AG08396 (cell line): ENCODE measurements at regions not wholly inside any gene's neighbourhood (a gene's known extent, or its start where the extent isn't known, plus 50 kb on each side); places are given as distances from the start of the nearest gene placed in this dataset.
"Not testable (repeated sequence)": the region's sequence is repeated elsewhere in the genome, so short reads cannot be mapped to it uniquely, and the experiment has no call there.

ENCODE experiments used
- DNase-seq: peaks from one replicate; pipeline ENCODE4 v3.0.0; 2012; ENCODE audit warnings: low spot score, mixed read lengths

GRCh38 chr3:67957268-67957667 is 302.9 kb upstream of the SUCLG2 start:
- DNase-seq: no peak

- DNase-seq: no peak
Observed at GRCh38 chr3:67947808-67948508, 293.5 kb upstream of the SUCLG2 start.

- no peak for DNase-seq
Observed at GRCh38 chr3:67946436-67946835, 292.0 kb upstream of the SUCLG2 start.

- DNase-seq: no peak
Observed at GRCh38 chr3:67943546-67943945, 289.1 kb upstream of the SUCLG2 start.

GRCh38 chr3:67941433-67942030 is 287.1 kb upstream of the SUCLG2 start:
- DNase-seq: no peak

GRCh38 chr3:67940210-67940952 is 286.0 kb upstream of the SUCLG2 start:
- DNase-seq: no peak

GRCh38 chr3:67937498-67938118 is 283.2 kb upstream of the SUCLG2 start:
- no peak for DNase-seq

GRCh38 chr3:67930394-67930793 is 276.0 kb upstream of the SUCLG2 start:
- not testable (repeated sequence) for DNase-seq

- no peak for DNase-seq
Observed at GRCh38 chr3:67923796-67924195, 269.4 kb upstream of the SUCLG2 start.

GRCh38 chr3:67920969-67921368 is 266.6 kb upstream of the SUCLG2 start:
- no peak for DNase-seq

GRCh38 chr3:67920311-67920710 is 265.9 kb upstream of the SUCLG2 start:
- DNase-seq: no peak

GRCh38 chr3:67916353-67916752 is 261.9 kb upstream of the SUCLG2 start:
- DNase-seq: no peak

GRCh38 chr3:67907735-67908134 is 253.3 kb upstream of the SUCLG2 start:
- DNase-seq: no peak

GRCh38 chr3:67906261-67906660 is 251.8 kb upstream of the SUCLG2 start:
- DNase-seq: no peak

GRCh38 chr3:67901681-67902080 is 247.3 kb upstream of the SUCLG2 start:
- no peak for DNase-seq

- DNase-seq: no peak
Observed at GRCh38 chr3:67898916-67899315, 244.5 kb upstream of the SUCLG2 start.

- no peak for DNase-seq
Observed at GRCh38 chr3:67897351-67898336, 243.2 kb upstream of the SUCLG2 start.

GRCh38 chr3:67896130-67896529 is 241.7 kb upstream of the SUCLG2 start:
- no peak for DNase-seq

- no peak for DNase-seq
Observed at GRCh38 chr3:67894510-67894909, 240.1 kb upstream of the SUCLG2 start.

- no peak for DNase-seq
Observed at GRCh38 chr3:67884345-67884744, 229.9 kb upstream of the SUCLG2 start.

- no peak for DNase-seq
Observed at GRCh38 chr3:67883766-67884165, 229.4 kb upstream of the SUCLG2 start.

- no peak for DNase-seq
Observed at GRCh38 chr3:67882981-67883380, 228.6 kb upstream of the SUCLG2 start.
